ENCODE measurements at regions not wholly inside any gene's neighbourhood (a gene's known extent, or its start where the extent isn't known, plus 50 kb on each side); places are given as distances from the start of the nearest gene placed in this dataset.

GRCh38 chr2:16151281-16151570 lies 210.9 kb downstream of the MYCN start:
- TF ChIP-seq SCRT2 (tag by site-specific recombination; IDR thresholded peaks at IDR 0.05) (no peak), ZNF16 (tag by site-specific recombination; IDR thresholded peaks at IDR 0.05; ENCODE audit: low read depth) (no peak), SP7 (tag by site-specific recombination; IDR thresholded peaks at IDR 0.05) (no peak), ZNF660 (tag by site-specific recombination; IDR thresholded peaks at IDR 0.05) (no peak), ZNF121 (tag by site-specific recombination; IDR thresholded peaks at IDR 0.05) (no peak), ZNF18 (tag by site-specific recombination; IDR thresholded peaks at IDR 0.05) (no peak), ZNF184 (tag by site-specific recombination; IDR thresholded peaks at IDR 0.05) (no peak), ZNF585B (tag by site-specific recombination; IDR thresholded peaks at IDR 0.05) (no peak), TSHZ1 (tag by site-specific recombination; IDR thresholded peaks at IDR 0.05; ENCODE audit: borderline replicate concordance) (no peak), ZNF48 (tag by site-specific recombination; IDR thresholded peaks at IDR 0.05) (no peak), PRDM10 (tag by site-specific recombination; IDR thresholded peaks at IDR 0.05) (no peak), ZNF148 (tag by site-specific recombination; IDR thresholded peaks at IDR 0.05; ENCODE audit: borderline replicate concordance) (no peak), ZSCAN23 (tag by site-specific recombination; IDR thresholded peaks at IDR 0.05) (no peak), ZNF544 (tag by site-specific recombination; IDR thresholded peaks at IDR 0.05) (no peak), KLF7 (tag by site-specific recombination; IDR thresholded peaks at IDR 0.05; ENCODE audit: borderline replicate concordance) (no peak), ZNF521 (tag by site-specific recombination; IDR thresholded peaks at IDR 0.05) (no peak), ZSCAN4 (tag by site-specific recombination; IDR thresholded peaks at IDR 0.05) (no peak), ZNF791 (tag by site-specific recombination; IDR thresholded peaks at IDR 0.05) (no peak)
- H3K4me3 ChIP-seq (ENCODE audit: low read depth, low read length) = no peak overlapping the region
- H3K4me1 ChIP-seq (ENCODE audit: control insufficient read depth, insufficient read depth, low read length) = no peaks in the 10 kb centered on the region
- H3K27ac ChIP-seq (ENCODE audit: extremely low read depth, low read depth, low read length) = no peak overlapping the region
- no peaks in the 10 kb centered on the region for H3K36me3 ChIP-seq (ENCODE audit: control insufficient read depth in 2 of 2, insufficient read depth in 1 of 2, low read length in 2 of 2)
- ChIA-PET CTCF (interaction anchor here (0.6 kb wide), 1 partner anchor 18 kb away, joined by 4 read pairs; no protein-coding TSS in a partner anchor), POLR2A (interaction anchor here (1.0 kb wide), 1 partner anchor 210 kb away, joined by 4 read pairs; no protein-coding TSS in a partner anchor)
- no peaks in the 10 kb centered on the region for H3K9me3 ChIP-seq (ENCODE audit: control insufficient read depth, insufficient read depth, low read depth, low read length)
